ENCODE measurements at regions not wholly inside any gene's neighbourhood (a gene's known extent, or its start where the extent isn't known, plus 50 kb on each side); places are given as distances from the start of the nearest gene placed in this dataset.

GRCh38 chr18:72470391-72470790, 73.8 kb downstream of the CBLN2 start:
- DNase-seq, result no peak

DNA sequence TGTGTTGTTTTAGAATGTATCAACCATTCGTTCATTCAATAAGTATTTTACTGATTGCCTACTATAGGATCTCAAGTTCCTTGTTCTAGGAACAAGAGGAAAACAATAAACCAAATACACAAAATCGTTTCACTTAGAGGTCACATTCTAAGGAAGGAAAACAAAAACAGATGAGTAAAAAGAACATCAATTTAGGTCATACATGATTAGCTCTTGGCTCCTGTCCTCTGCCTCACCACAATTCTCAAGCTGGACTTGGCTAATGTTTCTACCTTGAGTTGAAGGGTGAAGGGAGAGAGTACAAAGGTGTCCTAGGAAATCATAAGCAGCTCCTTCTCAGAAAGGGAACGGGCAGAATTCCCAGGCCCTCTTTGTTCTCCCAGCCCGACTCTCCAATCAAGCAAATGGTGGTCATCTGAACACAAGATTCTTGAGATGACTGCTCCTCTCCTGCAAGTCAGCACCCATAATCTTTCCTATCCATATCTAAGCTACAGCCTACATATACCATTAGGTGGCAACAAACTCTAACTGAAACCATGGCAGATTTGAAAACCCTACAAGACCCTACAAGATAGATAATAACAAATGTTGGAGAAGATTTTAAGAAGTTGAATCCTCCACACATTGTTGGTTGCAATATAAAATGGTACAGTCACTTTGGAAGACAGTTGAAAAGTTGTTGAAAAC, 76.0 kb downstream of the CBLN2 start:
- no peak for DNase-seq

DNA sequence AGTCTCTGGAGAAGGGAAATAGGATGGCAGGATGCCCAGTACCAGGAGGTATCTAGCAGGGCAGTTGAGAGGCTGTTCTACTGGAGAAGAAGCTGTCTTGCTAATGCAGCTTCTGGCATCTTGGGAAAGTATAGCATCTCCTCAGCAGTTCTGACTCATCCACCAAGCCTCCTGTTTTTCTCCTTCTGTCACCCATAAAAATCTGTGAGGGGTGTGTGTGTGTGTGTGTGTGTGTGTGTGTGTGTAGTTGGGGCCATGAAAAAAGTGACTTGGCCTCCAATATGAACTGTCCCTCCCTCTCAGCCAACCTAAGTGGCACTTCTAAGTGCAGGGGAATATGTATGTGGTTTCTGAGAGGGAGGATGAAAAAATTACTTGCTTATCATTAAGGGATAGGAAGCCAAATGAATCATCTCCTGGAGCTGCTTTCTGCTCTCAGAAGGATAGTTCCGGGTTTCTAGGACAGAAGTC, 83.9 kb downstream of the CBLN2 start:
- DNase-seq, result no peak

DNA sequence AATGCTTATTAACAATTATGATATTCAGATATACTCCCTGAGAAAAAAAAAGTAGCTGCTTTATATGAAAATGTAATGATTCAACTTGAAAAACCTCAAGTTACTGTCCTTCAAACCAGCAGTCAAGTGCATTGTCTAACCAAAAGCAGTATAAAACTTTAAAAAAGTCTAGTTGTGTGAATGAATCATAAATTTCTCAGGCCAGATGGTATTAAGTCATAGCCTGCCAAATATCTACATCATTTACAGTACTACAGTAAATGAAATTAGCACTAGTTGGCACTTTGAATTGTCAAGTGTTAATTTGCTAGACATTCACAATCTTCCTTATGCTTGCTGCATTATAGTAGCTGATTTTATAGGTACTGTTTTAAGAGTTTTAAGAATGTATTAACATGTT, 85.9 kb downstream of the CBLN2 start:
- DNase-seq, result no peak

- DNase-seq, result no peak
These were observed 87.3 kb downstream of the CBLN2 start for GRCh38 chr18:72456802-72457201.

DNA sequence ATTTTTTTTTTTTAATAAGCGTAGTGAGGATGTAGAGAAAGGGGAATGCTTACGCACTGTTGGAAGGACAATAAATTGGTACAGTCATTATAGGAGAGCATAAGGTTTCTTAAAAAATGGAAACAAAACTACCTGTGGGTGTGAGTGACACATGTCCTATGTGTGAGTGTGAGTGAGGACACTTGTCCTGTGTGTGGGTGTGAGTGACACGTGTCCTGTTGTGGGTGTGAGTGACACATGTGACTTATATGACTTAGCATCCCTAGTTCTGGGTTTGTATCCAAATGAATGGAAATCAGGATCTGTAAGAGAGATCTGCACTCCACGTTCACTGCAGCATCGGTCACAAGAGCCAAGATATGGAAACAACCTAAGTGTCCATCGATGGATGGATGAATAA, 91.8 kb downstream of the CBLN2 start:
- DNase-seq, result no peak

DNA sequence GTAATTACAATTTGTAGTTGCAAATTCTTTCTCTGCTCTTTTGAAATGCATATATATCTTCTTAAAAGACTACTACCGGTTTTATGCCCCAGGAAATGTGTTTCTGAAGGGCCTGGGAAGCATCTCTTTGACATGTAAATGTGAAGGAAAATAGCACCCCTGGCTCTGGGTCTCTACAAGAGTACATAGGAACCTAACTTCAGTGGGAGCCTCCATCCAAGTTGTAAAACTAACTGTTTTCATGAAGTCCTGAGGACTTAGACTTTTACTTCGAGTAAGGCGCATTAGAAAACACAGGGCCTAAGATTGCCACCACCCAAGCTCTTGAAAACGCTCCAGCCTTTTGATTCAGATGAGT, 99.4 kb downstream of the CBLN2 start:
- no peak for DNase-seq

GRCh38 chr18:72444111-72444797, 99.9 kb downstream of the CBLN2 start:
- DNase-seq, result no peak

DNA sequence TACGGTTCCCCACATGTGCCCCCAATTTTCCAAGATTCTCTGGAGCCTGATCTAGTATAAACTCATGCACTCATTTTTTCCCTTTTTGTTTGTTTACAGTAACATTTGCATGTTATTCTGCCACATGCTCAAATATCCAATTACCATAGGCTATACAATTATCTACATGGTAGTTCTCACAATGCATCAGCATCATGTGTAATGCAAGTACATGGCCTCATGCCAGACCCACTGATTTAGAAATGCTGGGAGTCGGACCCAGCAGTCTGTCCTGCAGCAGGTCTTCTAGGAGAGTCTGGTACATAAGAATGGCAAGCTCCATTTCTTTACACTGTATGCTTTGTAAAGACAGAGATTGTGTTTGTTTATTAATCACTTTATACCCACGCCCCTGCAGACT, 107.7 kb downstream of the CBLN2 start:
- DNase-seq, result no peak

DNA sequence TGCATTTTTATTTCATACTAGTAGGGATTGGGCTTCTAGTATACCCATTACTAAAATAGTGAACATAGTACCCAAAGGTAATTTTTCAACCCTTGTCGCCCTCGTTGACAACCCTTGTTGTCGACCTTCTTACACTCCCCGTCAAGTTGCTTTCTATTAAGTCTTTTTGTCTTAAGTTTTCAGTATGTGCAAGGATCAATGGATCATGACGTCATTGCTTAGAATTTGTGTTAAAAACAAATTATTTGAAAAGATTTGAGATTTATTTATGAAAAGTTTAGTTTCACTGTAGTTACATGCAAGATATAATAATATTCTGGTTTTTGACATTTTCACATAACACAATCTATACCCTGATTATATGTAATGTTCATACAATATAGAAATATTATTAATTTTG, 110.4 kb downstream of the CBLN2 start:
- no peak for DNase-seq

- no peak for DNase-seq
These were observed 116.4 kb downstream of the CBLN2 start for GRCh38 chr18:72427721-72428120.

- DNase-seq, result no peak
These were observed 124.2 kb downstream of the CBLN2 start for GRCh38 chr18:72419914-72420313.

DNA sequence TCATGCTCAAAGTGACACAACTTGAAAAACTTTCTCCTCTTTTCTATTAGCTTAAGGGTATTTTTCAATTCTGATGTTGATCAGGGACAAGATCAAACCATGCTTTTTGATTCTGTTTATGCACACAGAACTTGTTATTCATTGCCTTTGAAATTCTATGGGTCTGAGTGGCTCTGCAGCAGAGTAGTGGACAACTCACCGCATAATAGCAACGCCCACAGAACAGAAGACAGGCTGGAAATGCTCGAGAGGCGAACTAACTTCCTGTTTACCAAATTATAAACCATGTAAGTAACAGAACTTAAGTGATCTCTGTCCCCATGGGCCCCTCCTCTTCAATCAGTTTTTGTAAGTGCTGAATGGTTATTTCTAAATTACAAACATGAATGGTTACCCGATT, 131.2 kb downstream of the CBLN2 start:
- DNase-seq, result no peak

- DNase-seq, result no peak
These were observed 132.9 kb downstream of the CBLN2 start for GRCh38 chr18:72411261-72411660.

DNA sequence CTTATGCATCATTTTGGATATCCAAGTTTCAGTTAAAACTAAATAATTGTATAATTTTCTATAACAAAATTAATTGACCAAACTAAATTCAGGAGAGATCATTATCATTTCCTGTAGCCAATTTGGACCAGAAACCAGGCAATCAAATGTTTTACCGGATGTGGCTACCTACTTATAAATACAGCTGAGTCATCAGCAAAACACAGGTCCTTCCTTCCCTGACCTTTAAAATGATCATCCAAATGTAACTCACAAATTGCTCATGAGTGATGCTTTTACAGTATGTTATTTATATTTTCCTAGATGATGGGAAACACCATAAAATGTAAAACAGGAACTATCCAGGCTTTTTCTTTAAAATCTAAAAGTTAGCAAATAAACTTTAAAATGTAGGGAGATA, 133.7 kb downstream of the CBLN2 start:
- DNase-seq, result no peak

DNA sequence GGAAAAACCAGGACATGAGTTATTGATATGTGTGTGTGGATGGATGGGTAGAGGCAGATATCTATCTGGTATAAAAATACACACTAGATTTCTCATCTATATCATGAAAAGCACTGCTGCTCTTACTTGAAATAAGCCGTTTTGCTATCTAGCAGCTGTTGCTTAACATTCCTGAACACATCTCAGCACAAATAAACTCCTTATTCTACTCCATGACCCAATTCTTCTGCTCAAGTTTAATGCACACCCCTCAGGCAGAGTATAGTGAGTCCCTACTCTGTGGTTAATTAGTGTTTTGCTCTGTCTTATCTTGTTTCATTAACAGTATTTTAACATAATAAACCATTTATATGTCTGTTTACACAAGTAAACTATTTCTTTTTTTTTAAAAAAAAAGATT, 134.2 kb downstream of the CBLN2 start:
- no peak for DNase-seq

GRCh38 chr18:72407048-72407447, 137.1 kb downstream of the CBLN2 start:
- DNase-seq, result no peak

GRCh38 chr18:72391951-72392350, 152.2 kb downstream of the CBLN2 start:
- DNase-seq, result no peak

GRCh38 chr18:72391427-72391826, 152.7 kb downstream of the CBLN2 start:
- DNase-seq, result no peak

- DNase-seq, result no peak
These were observed 166.1 kb downstream of the CBLN2 start for GRCh38 chr18:72378016-72378415.

DNA sequence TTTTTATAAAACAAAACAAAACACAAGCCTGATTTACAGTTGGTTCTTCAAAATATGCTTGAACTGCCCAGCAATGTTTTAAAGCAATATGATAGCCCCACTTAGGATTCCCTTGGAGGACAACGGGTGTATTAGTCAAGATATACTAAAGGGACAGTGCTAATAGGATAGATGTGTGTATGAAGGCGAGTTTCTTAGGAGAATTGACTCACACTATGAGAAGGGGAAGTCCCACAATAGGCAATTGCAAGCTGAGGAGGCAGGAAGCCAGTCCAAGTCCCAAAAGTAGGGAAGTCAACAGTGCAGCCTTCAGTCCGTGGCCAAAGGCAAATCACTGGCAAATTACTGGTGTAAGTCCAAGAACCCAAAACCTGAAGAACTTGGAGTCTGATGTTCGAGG, 167.9 kb downstream of the CBLN2 start:
- no peak for DNase-seq

GRCh38 chr18:72375618-72376017, 168.5 kb downstream of the CBLN2 start:
- no peak for DNase-seq

- no peak for DNase-seq
These were observed 172.1 kb downstream of the CBLN2 start for GRCh38 chr18:72372076-72372475.

- no peak for DNase-seq
These were observed 175.8 kb downstream of the CBLN2 start for GRCh38 chr18:72368308-72368707.

DNA sequence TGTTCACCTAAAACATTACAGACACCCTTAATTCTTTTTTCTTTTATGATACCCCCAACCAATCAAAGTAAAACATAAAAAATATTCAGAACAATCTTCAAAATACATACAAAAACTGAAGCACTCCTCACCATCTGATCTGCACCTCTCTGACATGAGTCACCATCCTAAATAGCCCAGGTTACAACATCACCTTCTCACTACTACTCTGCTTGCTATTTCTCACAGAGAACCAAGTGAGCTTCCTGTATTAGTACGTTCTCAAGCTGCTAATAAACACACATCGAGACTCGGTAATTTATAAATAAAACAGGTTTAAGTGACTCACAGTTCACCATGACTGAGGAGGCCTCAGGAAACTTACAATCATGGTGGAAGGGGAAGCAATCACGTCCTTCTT, 183.5 kb downstream of the CBLN2 start:
- DNase-seq, result no peak

All from activated effector memory CD4-positive, alpha-beta T cell treated with anti-CD3 and anti-CD28 coated beads, Interleukin-2, amount 50 U/mL, for 16 hours (primary cell).